ENCODE measurements at regions not wholly inside any gene's neighbourhood (a gene's known extent, or its start where the extent isn't known, plus 50 kb on each side); places are given as distances from the start of the nearest gene placed in this dataset.
"Not testable (repeated sequence)": the region's sequence is repeated elsewhere in the genome, so short reads cannot be mapped to it uniquely, and the experiment has no call there.

DNA sequence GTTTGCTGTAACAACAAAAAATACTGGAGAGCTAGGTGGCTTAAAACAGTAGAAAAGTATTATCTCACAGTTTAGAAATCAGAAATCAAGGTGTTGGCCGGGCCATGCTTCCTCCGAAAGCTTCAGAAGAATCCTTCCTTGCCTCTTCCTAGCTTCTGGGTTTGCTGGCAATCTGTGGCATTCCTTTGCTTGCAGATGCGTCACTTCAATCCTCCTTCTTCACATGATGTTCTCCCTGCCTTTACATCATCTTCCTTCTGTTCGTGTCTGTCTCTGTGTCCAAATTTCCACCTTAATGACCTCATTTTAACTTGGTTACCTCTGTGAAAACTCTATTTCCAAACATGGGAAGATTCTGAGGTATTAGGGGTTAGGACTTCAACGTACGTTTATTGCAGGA, 90.4 kb upstream of the CHD1 start:
- DNase-seq (ENCODE audit: low spot score) = no peak
- in situ Hi-C loops (cut with MboI; ENCODE audit: low sequenced_read_pairs, unreplicated experiment) = no loop called here
- TF ChIP-seq CTCF (IDR thresholded peaks at IDR 0.05; ENCODE audit: borderline replicate concordance, control extremely low read depth, extremely low read depth, insufficient read depth, missing control alignments) = no peak

DNA sequence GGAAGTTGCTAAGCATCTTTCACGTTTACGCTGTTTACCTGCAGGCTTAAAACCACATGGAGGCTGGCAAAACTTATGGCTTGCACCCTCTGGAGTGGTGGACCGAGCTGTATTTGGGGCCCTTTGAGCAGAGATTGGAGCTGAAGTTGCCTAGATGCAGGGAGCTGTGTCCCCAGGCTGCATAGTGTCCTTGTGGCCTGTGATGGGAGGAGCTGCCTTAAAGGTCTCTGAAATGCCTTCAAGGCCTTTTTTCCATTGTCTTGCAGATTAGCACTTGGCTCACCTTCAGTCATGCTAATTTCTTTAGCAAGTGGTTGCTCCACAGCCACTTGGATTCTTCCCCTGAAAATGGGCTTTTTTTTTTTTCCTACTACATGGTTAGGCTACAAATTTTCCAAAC, 81.5 kb upstream of the CHD1 start:
- DNase-seq (ENCODE audit: low spot score) = no peak
- in situ Hi-C loops (cut with MboI; ENCODE audit: low sequenced_read_pairs, unreplicated experiment) = no loop called here
- no peak for TF ChIP-seq CTCF (IDR thresholded peaks at IDR 0.05; ENCODE audit: borderline replicate concordance, control extremely low read depth, extremely low read depth, insufficient read depth, missing control alignments)

DNA sequence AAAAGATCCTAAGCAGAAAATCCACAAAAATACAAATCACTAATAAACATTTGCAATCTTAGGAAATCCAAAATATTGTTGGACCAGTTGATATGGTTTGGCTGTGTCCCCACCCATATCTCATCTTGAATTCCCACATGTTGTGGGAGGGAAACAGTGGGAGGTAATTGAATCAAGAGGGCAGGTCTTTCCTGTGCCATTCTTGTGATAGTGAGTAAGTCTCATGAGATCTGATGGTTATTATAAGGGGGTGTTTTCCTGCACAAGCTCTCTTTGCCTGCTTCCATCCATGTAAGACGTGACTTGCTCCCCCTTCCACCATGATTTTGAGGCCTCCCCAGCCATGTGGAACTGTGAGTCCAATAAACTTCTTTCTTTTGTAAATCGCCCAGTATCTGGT, 79.2 kb upstream of the CHD1 start:
- DNase-seq (ENCODE audit: low spot score); in situ Hi-C loops (cut with MboI; ENCODE audit: low sequenced_read_pairs, unreplicated experiment): not testable (repeated sequence)

DNA sequence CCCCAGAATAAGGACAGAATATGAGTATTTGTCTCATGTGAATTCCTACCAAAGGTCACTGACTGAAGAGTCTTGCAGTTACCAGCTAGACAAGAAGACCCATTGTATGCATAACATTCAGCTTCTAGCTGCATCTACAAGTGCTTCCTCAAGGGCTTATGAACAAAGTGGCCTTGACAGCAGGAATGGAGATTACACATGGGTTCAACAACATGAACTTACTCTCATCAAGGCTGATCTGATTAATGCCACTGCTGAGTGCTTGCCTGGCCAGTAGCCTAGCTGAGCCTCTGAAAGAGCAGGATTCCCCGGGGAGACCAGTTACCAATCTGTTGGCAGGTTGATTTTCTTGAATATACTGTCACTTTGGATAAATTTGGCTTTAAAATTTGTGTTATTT, 76.7 kb upstream of the CHD1 start:
- no peak for TF ChIP-seq CTCF (IDR thresholded peaks at IDR 0.05; ENCODE audit: borderline replicate concordance, control extremely low read depth, extremely low read depth, insufficient read depth, missing control alignments)
- in situ Hi-C loops (cut with MboI; ENCODE audit: low sequenced_read_pairs, unreplicated experiment) = no loop called here
- no peak for DNase-seq (ENCODE audit: low spot score)

- in situ Hi-C loops (cut with MboI; ENCODE audit: low sequenced_read_pairs, unreplicated experiment) = no loop called here
- TF ChIP-seq CTCF (IDR thresholded peaks at IDR 0.05; ENCODE audit: borderline replicate concordance, control extremely low read depth, extremely low read depth, insufficient read depth, missing control alignments) = no peak
- peak; percentile 63 for DNase-seq (ENCODE audit: low spot score)
These were observed 76.2 kb upstream of the CHD1 start for GRCh38 chr5:99004960-99005359.

DNA sequence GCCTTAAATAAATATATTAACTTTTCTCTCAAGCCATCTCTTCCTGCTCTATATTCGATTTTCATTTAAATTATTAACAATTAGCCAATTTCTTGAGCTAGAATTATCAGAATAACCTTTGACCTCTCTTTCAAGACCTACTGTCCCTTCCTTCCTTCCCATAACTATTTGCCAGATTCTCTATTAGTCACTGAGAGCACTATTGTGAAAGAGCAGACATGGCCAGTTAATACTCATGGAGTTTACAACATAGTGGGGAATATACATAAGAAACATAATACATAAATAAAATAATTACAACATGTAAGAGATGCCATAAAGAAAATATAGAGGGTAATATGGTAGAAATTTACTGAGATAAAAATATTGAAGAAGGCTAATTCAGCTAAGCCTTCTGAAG, 72.1 kb upstream of the CHD1 start:
- in situ Hi-C loops (cut with MboI; ENCODE audit: low sequenced_read_pairs, unreplicated experiment) = no loop called here
- TF ChIP-seq CTCF (IDR thresholded peaks at IDR 0.05; ENCODE audit: borderline replicate concordance, control extremely low read depth, extremely low read depth, insufficient read depth, missing control alignments) = no peak
- no peak for DNase-seq (ENCODE audit: low spot score)

- no peak for DNase-seq (ENCODE audit: low spot score)
- TF ChIP-seq CTCF (IDR thresholded peaks at IDR 0.05; ENCODE audit: borderline replicate concordance, control extremely low read depth, extremely low read depth, insufficient read depth, missing control alignments) = no peak
These were observed 71.4 kb upstream of the CHD1 start for GRCh38 chr5:99000221-99000620.

More at GRCh38 chr5:99000221-99000620, 71.4 kb upstream of the CHD1 start:
- in situ Hi-C loops (cut with MboI; ENCODE audit: low sequenced_read_pairs, unreplicated experiment) = no loop called here
